ENCODE measurements at regions not wholly inside any gene's neighbourhood (a gene's known extent, or its start where the extent isn't known, plus 50 kb on each side); places are given as distances from the start of the nearest gene placed in this dataset.

DNA sequence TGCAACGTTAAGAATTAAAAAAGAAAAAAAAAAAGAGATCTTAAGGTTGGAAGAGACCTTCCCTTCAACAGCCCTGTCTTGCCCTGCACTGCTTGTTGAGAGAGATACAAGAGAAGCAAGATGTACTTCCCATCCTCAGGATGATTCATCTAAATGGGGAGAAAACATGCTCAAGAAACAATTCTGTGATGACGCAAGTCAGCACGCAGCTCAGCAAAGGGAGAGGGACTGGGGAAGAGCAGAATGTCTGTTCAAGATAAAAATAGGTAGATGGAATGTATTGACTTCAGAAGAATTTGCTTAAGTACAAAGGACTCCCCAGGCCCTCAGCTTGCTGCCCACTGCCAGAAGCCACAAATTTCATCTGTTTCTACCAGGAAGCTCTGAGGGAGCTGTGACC lies 198.2 kb upstream of the SPRED2 start:
- TF ChIP-seq, protein P1, sequence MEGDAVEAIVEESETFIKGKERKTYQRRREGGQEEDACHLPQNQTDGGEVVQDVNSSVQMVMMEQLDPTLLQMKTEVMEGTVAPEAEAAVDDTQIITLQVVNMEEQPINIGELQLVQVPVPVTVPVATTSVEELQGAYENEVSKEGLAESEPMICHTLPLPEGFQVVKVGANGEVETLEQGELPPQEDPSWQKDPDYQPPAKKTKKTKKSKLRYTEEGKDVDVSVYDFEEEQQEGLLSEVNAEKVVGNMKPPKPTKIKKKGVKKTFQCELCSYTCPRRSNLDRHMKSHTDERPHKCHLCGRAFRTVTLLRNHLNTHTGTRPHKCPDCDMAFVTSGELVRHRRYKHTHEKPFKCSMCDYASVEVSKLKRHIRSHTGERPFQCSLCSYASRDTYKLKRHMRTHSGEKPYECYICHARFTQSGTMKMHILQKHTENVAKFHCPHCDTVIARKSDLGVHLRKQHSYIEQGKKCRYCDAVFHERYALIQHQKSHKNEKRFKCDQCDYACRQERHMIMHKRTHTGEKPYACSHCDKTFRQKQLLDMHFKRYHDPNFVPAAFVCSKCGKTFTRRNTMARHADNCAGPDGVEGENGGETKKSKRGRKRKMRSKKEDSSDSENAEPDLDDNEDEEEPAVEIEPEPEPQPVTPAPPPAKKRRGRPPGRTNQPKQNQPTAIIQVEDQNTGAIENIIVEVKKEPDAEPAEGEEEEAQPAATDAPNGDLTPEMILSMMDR (IDR thresholded peaks at IDR 0.05), result no peak
- TF ChIP-seq POLR2AphosphoS5 (IDR thresholded peaks at IDR 0.05) (peak in 2 of 3 donors; percentile 32 to 40), POLR2A (IDR thresholded peaks at IDR 0.05) (no peak), EP300 (IDR thresholded peaks at IDR 0.05; ENCODE audit: low read depth) (peak; percentile 17)
- in situ Hi-C loops (cut with MboI; ENCODE audit: low pct_ligation_motif_present in 1 of 4, low pct_unique_long_range_greater_than_20kb in 1 of 4, low sequenced_read_pairs in 3 of 4) (no loop called here), intact Hi-C loops (cut with DNase I; ENCODE audit: low total_unique reads) (no loop called here)
- no peaks in the 10 kb centered on the region for H3K36me3 ChIP-seq
- whole genome bisulfite sequencing, 2 donors (ENCODE audit: low coverage in 1 of 2), result 67 to 69% methylated on average over 2 to 3 of the region's 3 CpGs
- H3K4me1 ChIP-seq, result no peaks in the 10 kb centered on the region
- no peaks in the 10 kb centered on the region for H3K9me3 ChIP-seq
- no peak overlapping the region for H3K4me3 ChIP-seq
- DNase-seq, result no peak
- no peaks in the 10 kb centered on the region for H3K27me3 ChIP-seq
- H3K27ac ChIP-seq, result peak overlapping the region in 3 of 4 donors; percentile 34 to 69 (median 49)

- no peaks in the 10 kb centered on the region for H3K9me3 ChIP-seq
- TF ChIP-seq EP300 (IDR thresholded peaks at IDR 0.05; ENCODE audit: low read depth) (no peak), POLR2AphosphoS5 (IDR thresholded peaks at IDR 0.05) (no peak), POLR2A (IDR thresholded peaks at IDR 0.05) (no peak)
- TF ChIP-seq, protein P1 (IDR thresholded peaks at IDR 0.05), result no peak
- no peaks in the 10 kb centered on the region for H3K27me3 ChIP-seq
- H3K27ac ChIP-seq, result no peak overlapping the region
- no peak overlapping the region for H3K4me3 ChIP-seq
- no peaks in the 10 kb centered on the region for H3K4me1 ChIP-seq
- H3K36me3 ChIP-seq, result no peaks in the 10 kb centered on the region
- no peak for DNase-seq
- in situ Hi-C loops (cut with MboI; ENCODE audit: low pct_ligation_motif_present in 1 of 4, low pct_unique_long_range_greater_than_20kb in 1 of 4, low sequenced_read_pairs in 3 of 4) (no loop called here), intact Hi-C loops (cut with DNase I; ENCODE audit: low total_unique reads) (no loop called here)
- 57 to 100% methylated on average over 1 to 2 of the region's 2 CpGs for WGBS, 2 donors (ENCODE audit: low coverage in 1 of 2)
Measured at GRCh38 chr2:65628156-65628555, 195.8 kb upstream of the SPRED2 start.

DNA sequence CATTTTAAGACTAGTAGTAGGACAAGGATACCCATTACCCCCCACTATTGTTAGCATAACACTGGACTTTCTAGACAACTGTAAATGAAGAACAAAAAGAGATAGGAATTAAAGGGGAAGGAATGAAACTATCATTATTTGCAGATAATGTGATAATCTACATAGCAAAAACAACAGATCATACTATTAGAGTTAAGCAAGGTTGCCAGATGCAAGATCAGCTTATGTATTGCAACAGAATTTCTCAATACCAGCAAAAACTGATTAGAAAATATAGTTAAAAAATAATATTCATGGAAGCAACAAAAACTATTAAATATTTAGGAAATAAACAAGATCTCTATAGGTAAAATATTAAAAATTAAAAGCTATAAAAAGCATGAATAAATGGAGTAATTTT lies 194.4 kb upstream of the SPRED2 start:
- H3K4me3 ChIP-seq, result no peak overlapping the region
- H3K27ac ChIP-seq, result no peak overlapping the region
- no peak for DNase-seq
- H3K36me3 ChIP-seq, result no peaks in the 10 kb centered on the region
- H3K4me1 ChIP-seq, result no peaks in the 10 kb centered on the region
- TF ChIP-seq POLR2AphosphoS5 (IDR thresholded peaks at IDR 0.05) (no peak), POLR2A (IDR thresholded peaks at IDR 0.05) (no peak), EP300 (IDR thresholded peaks at IDR 0.05; ENCODE audit: low read depth) (no peak)
- TF ChIP-seq, protein P1 (IDR thresholded peaks at IDR 0.05), result no peak
- intact Hi-C loops (cut with DNase I; ENCODE audit: low total_unique reads) (no loop called here), in situ Hi-C loops (cut with MboI; ENCODE audit: low pct_ligation_motif_present in 1 of 4, low pct_unique_long_range_greater_than_20kb in 1 of 4, low sequenced_read_pairs in 3 of 4) (no loop called here)
- no peaks in the 10 kb centered on the region for H3K27me3 ChIP-seq
- H3K9me3 ChIP-seq, result no peaks in the 10 kb centered on the region

GRCh38 chr2:65625982-65626381 lies 193.6 kb upstream of the SPRED2 start:
- H3K4me3 ChIP-seq, result no peak overlapping the region
- H3K36me3 ChIP-seq, result no peaks in the 10 kb centered on the region
- no peaks in the 10 kb centered on the region for H3K9me3 ChIP-seq
- DNase-seq, result no peak
- H3K4me1 ChIP-seq, result no peaks in the 10 kb centered on the region
- H3K27ac ChIP-seq, result no peak overlapping the region
- TF ChIP-seq, protein P1 (IDR thresholded peaks at IDR 0.05), result no peak
- TF ChIP-seq EP300 (IDR thresholded peaks at IDR 0.05; ENCODE audit: low read depth), result no peak
- TF ChIP-seq POLR2AphosphoS5 (IDR thresholded peaks at IDR 0.05), result no peak
- TF ChIP-seq POLR2A (IDR thresholded peaks at IDR 0.05), result no peak
- intact Hi-C loops (cut with DNase I; ENCODE audit: low total_unique reads) (no loop called here), in situ Hi-C loops (cut with MboI; ENCODE audit: low pct_ligation_motif_present in 1 of 4, low pct_unique_long_range_greater_than_20kb in 1 of 4, low sequenced_read_pairs in 3 of 4) (no loop called here)
- H3K27me3 ChIP-seq, result no peaks in the 10 kb centered on the region
